Activated T-cell treated with anti-CD3 and anti-CD28 coated beads, Interleukin-2, amount 50 U/mL, for 1 hour (primary cell): ENCODE measurements at regions not wholly inside any gene's neighbourhood (a gene's known extent, or its start where the extent isn't known, plus 50 kb on each side); places are given as distances from the start of the nearest gene placed in this dataset.
"Not testable (repeated sequence)": the region's sequence is repeated elsewhere in the genome, so short reads cannot be mapped to it uniquely, and the experiment has no call there.

Experiments used
- DNase-seq: peaks from one replicate; pipeline ENCODE4 v3.0.0-alpha.2; 2020

DNA sequence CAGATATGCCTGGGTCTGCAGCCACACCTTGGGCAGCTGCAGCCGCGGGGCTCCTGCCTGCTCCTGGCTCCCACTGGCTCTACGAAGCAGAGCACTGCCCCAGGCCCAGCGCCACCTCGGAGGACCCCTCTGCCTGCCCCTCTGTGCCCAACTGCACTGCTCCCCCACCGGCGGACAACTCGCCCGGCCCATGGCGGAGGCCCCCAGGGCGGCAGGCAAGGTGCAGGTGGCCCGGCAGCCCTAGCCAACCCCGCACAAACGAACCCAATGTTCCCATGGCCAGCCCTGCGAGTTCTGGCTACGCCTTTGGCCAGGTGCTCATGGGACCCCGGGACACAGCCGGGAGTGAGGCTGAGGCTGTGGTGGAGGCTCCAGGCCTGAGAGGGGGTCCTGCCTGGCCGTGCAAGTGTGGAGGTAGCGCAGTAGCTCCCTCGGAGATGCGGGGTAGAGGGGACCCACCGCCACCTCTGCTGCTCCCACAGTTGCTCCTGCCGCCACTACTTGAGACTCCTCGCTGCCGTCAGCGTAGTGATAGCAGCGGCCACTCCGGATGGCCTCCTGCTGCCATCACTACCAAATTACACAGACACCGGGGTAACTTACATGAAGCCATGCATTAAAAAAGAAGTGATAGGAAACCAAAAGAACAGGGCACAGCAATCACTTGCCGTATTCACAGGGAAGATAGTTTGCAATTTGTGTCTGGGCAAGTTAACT lies 97.3 kb upstream of the SP4 start:
- DNase-seq, result no peak

DNA sequence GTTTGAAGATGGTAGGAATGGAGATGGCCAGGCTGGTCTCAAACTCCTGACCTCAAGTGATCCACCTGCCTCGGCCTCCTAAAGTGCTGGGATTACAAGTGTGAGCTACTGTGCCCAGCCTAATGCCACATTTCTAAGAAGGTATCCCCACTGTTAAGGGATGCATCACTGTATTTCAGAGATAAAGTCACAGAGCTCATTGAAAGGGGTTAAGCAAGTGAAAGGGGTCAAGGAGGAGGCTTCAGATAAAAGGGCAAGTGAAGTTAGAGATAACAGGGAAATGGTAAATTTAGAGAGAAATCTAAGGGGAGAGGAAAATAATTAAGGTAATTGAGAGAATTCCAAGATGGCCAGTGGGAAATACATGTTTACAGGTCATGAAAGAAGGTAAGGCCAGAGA lies 93.0 kb upstream of the SP4 start:
- DNase-seq, result no peak

DNA sequence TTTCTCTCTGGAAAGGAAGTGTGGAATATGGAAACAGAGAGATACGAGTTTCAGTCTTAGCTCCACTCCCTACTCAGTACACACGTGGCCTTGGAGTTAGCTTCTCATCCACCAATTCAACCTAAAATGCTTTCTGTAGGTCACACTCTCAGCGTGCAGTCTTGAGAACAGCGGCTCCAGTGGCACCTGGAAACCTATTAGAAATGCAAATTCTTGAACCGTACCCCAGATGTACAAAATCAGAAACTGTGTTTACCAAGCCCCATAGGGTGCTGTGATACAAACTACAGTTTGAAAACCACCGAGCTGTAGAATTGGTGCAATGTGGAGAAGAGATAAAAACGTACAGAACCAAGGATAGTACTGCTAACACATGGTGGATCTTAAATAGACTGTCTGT lies 91.1 kb upstream of the SP4 start:
- no peak for DNase-seq

DNA sequence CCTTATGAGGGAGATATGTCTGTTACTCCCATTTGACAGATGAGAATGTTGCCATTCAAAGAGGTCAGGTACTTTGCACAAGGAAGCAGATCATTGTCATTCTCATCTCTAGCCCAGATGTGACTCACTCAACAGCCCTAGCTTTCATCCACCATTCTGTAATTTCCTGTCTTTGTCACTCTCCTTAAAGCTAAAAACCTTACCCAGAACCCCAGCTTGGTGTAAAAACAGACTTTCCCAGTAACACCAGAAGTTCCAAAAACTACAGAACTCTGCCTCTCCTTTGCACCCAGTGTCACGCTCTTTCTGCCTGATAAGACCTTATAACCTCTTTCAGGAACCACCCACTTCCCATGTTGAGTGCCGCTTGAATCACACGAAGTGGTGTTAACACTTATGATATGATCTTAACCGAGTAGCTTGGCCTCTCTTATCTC lies 89.1 kb upstream of the SP4 start:
- DNase-seq, result no peak

- not testable (repeated sequence) for DNase-seq
Measured at GRCh38 chr7:21344900-21345299, 83.0 kb upstream of the SP4 start.

DNA sequence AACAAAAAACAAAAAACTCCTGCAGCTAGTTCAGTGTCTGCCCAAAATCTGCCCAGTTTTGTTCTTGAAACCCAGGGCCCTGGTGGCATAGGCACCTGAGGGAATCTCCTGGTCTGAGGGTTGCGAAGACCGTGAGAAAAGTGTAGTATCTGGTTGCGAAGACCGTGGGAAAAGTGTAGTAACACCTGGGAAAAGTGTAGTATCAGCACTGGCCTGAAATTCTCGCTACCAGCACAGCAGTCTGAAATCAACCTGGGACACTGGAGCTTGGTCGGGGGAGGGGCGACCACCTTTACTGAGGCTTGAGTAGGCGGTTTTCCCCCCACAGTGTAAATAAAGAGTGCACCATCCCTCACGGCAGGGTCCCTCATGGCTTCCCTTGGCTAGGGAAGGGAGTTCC lies 82.5 kb upstream of the SP4 start:
- no peak for DNase-seq

- DNase-seq, result no peak
Measured at GRCh38 chr7:21346297-21346696, 81.6 kb upstream of the SP4 start.

GRCh38 chr7:21352540-21353387 lies 75.1 kb upstream of the SP4 start:
- no peak for DNase-seq

DNA sequence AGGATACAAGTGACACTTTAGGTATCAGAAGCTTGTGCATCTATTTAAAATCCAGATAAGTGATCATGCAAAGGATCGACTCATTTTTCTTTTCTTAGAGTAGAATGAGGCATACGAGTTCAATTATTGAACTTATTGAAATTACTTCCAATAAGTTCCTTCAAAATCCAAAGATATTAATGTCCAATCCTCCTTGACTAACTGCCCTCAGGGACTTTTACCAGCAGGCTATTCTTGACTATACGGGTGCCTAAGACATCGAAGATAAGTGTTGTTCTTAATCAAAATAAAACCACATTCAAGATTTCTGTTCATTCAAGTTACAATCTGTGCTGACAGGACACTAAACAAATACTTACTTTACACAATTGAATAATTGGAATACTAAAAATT lies 74.5 kb upstream of the SP4 start:
- no peak for DNase-seq

DNA sequence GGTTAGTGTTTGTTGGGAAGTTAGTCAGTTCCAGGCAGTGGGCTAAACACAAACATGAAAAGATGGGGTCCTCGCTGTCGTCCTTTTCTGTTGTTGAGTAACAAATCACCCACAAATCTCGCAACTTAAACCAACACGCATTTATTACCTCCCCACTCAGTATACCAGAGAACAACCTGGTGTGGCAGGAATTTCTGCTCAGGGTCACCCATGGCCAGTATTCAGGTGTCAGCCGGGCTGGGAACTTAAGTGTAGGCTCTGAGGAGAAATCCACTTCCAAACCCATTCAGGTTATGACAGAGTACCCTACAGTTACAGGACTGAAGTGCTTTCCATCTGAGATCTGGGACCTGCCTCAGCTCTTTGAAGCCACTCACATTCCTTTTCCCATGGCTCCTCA lies 73.6 kb upstream of the SP4 start:
- DNase-seq, result no peak

DNA sequence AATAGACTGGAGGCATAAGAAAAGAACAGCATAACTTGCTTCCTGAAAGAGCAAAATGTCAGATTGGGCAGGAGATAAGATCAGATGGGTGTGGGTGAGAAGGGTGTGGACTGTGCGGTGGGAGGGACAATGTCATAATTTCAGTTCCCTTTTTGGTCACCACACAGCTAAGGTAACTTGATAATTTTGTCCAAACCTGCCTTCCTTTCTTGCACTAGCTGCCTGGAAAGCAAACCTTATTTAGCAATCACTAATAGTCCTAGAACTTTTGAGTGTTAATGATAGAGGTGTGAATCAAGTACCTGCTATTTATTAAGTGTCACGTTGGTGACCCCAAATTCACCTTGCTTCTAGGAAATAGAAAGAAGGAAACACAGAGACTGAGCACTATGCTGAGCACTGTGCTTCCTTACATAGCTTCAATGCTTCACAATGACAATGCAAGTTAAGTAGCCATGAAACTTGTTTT lies 72.4 kb upstream of the SP4 start:
- DNase-seq, result no peak

GRCh38 chr7:21356616-21357015 lies 71.3 kb upstream of the SP4 start:
- DNase-seq, result no peak

GRCh38 chr7:21357151-21358097 lies 70.5 kb upstream of the SP4 start:
- no peak for DNase-seq

GRCh38 chr7:21358648-21359047 lies 69.2 kb upstream of the SP4 start:
- no peak for DNase-seq

DNA sequence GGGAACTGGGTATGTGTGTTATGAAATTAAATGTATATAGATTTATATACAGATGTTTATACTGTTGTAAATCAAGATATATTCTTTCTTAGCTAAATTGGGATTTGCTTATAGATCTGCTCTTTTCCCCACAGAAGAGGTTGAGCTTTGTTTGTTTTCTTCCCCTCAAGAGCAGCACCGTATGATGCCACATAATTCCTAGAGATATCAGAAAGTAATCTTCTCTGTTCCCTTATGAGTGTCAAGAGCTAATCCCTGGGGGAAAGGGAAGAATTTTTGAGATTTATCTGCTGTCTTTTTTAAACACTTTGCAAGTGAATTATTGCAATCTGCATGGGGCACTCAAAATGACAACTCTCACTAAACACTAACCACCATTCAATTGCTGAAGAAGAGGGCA lies 68.7 kb upstream of the SP4 start:
- DNase-seq, result no peak

DNA sequence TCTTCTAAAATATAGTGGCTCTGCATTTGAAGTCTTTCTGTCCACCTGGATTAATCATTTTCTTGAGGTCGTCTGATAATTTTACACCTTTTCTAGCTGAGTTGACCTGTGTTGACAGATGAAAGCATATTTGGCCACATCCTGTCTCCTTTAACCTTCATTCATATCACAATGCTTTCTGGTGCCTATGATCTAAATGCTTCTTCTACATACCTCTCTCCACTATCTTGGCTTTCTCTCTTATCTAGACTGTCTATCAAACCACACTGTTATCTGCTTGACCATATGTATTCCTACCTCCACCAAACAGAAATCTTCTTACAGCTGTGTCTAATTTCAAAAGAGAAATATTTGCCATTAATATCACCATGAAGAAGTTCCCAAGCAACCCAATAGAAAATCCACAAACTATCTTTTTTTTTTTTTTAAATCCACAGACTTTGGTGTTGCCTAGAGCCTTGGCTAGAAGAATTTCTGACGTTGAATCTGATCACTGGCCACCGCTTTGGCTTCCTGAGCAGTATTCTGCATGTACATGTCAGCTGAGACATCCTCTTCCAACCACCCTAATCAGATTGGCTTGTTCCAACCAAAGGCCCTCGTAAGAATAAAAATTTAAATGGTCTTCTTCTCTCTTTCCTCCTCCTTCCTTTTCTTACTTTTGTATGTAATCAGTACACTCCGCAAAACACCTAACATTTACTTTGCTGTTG lies 66.3 kb upstream of the SP4 start:
- DNase-seq, result no peak

GRCh38 chr7:21364801-21365271 lies 63.0 kb upstream of the SP4 start:
- DNase-seq, result no peak

- DNase-seq, result no peak
Measured at GRCh38 chr7:21365866-21366624, 61.8 kb upstream of the SP4 start.

DNA sequence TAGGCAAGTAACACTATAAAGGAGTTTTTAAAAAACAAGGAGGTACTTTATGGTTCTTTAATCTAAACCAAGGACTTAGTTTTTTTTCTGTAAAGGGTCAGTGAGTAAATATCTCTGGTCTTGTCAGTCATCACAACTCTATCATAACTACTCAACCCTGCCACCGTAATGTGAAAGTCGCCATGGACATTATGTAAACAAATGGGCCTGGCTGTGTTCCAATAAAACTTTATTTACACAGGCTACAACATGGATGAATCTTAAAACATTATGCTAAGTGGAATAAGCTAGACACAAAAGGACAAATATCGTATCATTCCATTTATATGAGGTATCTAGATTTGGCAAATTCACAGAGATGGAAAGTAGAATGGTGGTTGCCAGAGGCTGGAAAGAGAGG lies 60.8 kb upstream of the SP4 start:
- DNase-seq, result no peak

DNA sequence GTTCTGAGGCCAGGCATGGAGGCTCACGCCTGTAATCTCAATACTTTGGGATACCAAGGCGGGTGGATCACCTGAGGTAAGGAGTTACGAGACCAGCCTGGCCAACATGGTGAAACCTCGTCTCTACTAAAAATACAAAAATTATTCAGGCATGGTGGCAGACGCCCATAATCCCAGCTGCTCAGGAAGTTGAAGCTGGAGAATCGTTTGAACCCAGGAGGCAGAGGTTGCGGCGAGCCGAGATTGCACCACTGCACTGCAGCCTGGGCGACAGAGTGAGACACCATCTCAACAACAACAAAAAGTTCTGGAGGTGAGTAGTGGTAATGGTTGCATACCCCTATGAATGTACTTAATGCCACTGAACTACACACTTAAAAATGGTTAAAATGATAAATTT lies 60.3 kb upstream of the SP4 start:
- DNase-seq, result no peak

- no peak for DNase-seq
Measured at GRCh38 chr7:21368317-21368716, 59.6 kb upstream of the SP4 start.
